Mammary epithelial cell (primary cell): ENCODE measurements at regions not wholly inside any gene's neighbourhood (a gene's known extent, or its start where the extent isn't known, plus 50 kb on each side); places are given as distances from the start of the nearest gene placed in this dataset.

Experiments
- EZH2 ChIP-seq: IDR thresholded peaks from 2 replicates; pipeline ENCODE4 v1.6.1; 2012; ENCODE audit warnings: low read length, inconsistent platforms, borderline replicate concordance
- TF ChIP-seq, protein P1 (sequence below), 2 donors: IDR thresholded peaks in 1 of 2; conservative IDR thresholded peaks in 1 of 2; 2 replicates each; pipeline ENCODE4 v1.5.1; 2011 to 2012; ENCODE audit warnings: inconsistent platforms in 2 of 2, low read length in 2 of 2, mild to moderate bottlenecking in 2 of 2, control low read depth in 1 of 2, low read depth in 1 of 2; ENCODE audit not compliant: insufficient read depth in 1 of 2; ENCODE audit errors: extremely low read depth in 1 of 2

DNA sequence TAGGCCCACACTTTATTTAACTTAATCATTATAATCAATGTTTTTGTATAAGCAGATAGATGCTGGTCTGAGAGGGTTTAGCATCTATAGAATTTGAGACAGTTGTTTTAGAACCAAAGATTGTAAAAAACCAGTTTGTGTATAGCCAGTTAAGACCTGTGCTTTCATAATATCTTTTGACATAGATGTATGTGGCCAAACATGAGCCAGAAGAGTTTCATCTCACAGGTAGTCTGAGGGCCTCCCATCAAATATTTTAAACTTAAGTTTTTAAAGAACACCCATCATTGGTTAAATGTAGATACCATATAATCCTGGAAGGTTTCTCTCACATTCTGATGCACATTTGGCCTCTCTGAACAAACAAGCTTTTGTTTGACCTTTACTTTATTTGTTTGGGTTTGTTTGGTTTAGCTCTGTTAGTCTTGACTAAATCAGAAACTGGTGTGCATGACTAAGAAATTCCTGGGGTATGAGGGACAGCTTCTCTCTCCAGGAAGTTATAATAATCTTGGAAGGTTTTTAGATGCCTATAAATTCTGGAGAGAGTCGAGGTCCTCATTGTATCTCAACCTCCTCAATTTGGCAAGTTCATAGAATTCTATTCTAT, 58.0 kb upstream of the TMEM200A start:
- TF ChIP-seq, protein P1, sequence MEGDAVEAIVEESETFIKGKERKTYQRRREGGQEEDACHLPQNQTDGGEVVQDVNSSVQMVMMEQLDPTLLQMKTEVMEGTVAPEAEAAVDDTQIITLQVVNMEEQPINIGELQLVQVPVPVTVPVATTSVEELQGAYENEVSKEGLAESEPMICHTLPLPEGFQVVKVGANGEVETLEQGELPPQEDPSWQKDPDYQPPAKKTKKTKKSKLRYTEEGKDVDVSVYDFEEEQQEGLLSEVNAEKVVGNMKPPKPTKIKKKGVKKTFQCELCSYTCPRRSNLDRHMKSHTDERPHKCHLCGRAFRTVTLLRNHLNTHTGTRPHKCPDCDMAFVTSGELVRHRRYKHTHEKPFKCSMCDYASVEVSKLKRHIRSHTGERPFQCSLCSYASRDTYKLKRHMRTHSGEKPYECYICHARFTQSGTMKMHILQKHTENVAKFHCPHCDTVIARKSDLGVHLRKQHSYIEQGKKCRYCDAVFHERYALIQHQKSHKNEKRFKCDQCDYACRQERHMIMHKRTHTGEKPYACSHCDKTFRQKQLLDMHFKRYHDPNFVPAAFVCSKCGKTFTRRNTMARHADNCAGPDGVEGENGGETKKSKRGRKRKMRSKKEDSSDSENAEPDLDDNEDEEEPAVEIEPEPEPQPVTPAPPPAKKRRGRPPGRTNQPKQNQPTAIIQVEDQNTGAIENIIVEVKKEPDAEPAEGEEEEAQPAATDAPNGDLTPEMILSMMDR (conservative IDR thresholded peaks at IDR 0.05 in 1 of 2, IDR thresholded peaks at IDR 0.05 in 1 of 2; ENCODE audit: extremely low read depth in 1 of 2, insufficient read depth in 1 of 2, low read depth in 1 of 2, low read length in 2 of 2): no peak
- TF ChIP-seq EZH2: no peak
